ENCODE measurements at regions not wholly inside any gene's neighbourhood (a gene's known extent, or its start where the extent isn't known, plus 50 kb on each side); places are given as distances from the start of the nearest gene placed in this dataset.

DNA sequence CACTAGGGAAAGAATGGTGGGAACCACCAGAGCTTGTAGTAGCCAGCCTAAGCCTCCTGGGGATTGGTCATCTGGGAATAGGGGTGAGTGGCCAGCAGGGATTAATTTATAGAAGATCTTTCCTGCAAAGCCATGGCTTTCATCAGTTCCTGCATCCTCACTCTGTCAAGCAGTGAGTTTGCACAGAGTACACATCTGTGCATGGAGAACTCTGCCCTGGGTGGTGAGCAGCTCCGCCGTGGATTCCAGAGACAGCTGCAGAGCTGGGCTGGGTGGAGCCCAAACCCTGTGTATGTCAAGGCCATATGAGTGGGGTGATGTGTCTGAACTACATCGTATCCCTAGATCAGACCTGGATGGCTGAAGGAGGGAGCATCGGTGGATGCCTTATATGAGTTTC, 182.2 kb downstream of the GLI2 start (continued):
- TF ChIP-seq, protein P1, sequence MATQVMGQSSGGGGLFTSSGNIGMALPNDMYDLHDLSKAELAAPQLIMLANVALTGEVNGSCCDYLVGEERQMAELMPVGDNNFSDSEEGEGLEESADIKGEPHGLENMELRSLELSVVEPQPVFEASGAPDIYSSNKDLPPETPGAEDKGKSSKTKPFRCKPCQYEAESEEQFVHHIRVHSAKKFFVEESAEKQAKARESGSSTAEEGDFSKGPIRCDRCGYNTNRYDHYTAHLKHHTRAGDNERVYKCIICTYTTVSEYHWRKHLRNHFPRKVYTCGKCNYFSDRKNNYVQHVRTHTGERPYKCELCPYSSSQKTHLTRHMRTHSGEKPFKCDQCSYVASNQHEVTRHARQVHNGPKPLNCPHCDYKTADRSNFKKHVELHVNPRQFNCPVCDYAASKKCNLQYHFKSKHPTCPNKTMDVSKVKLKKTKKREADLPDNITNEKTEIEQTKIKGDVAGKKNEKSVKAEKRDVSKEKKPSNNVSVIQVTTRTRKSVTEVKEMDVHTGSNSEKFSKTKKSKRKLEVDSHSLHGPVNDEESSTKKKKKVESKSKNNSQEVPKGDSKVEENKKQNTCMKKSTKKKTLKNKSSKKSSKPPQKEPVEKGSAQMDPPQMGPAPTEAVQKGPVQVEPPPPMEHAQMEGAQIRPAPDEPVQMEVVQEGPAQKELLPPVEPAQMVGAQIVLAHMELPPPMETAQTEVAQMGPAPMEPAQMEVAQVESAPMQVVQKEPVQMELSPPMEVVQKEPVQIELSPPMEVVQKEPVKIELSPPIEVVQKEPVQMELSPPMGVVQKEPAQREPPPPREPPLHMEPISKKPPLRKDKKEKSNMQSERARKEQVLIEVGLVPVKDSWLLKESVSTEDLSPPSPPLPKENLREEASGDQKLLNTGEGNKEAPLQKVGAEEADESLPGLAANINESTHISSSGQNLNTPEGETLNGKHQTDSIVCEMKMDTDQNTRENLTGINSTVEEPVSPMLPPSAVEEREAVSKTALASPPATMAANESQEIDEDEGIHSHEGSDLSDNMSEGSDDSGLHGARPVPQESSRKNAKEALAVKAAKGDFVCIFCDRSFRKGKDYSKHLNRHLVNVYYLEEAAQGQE (IDR thresholded peaks at IDR 0.05; ENCODE audit: low read depth), result no peak
- TF ChIP-seq ZNF274 (IDR thresholded peaks at IDR 0.05; ENCODE audit: low read depth, low read length) (no peak), JUND (IDR thresholded peaks at IDR 0.05) (no peak), TCF7L2 (IDR thresholded peaks at IDR 0.05; ENCODE audit: borderline replicate concordance, extremely low read depth, insufficient read depth, insufficient read length) (no peak), EZH2phosphoT487 (IDR thresholded peaks at IDR 0.05; ENCODE audit: borderline replicate concordance) (no peak), EGR1 (IDR thresholded peaks at IDR 0.05; ENCODE audit: low read depth) (no peak), RAD21 (IDR thresholded peaks at IDR 0.05; ENCODE audit: low read depth) (no peak), ZFX (IDR thresholded peaks at IDR 0.05) (no peak), SIN3A (IDR thresholded peaks at IDR 0.05; ENCODE audit: low read depth) (no peak), CEBPB (IDR thresholded peaks at IDR 0.05; ENCODE audit: low read depth) (no peak), ELF1 (IDR thresholded peaks at IDR 0.05; ENCODE audit: borderline replicate concordance, low read depth) (no peak), SRF (IDR thresholded peaks at IDR 0.05; ENCODE audit: low read depth) (no peak)
- TF ChIP-seq, protein P2, sequence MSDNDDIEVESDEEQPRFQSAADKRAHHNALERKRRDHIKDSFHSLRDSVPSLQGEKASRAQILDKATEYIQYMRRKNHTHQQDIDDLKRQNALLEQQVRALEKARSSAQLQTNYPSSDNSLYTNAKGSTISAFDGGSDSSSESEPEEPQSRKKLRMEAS (IDR thresholded peaks at IDR 0.05), result no peak

GRCh38 chr2:120919216-120919615, 183.5 kb downstream of the GLI2 start:
- H4K20me1 ChIP-seq (ENCODE audit: insufficient read depth), result no peaks in the 10 kb centered on the region
- no peak for ATAC-seq
- DNase-seq (ENCODE audit: low read depth, low spot score), result no peak
- H3K79me2 ChIP-seq (ENCODE audit: insufficient read depth, low read length), result no peaks in the 10 kb centered on the region
- CTCF ChIA-PET, result no interaction called here
- no TSS peak for BruUV-seq (replicated peaks)
- H3K9me3 ChIP-seq (ENCODE audit: control insufficient read depth in 1 of 2, insufficient read depth in 1 of 2, low read depth in 1 of 2, low read length in 2 of 2), result no peaks in the 10 kb centered on the region
- no peaks in the 10 kb centered on the region for H3K27me3 ChIP-seq (ENCODE audit: insufficient read depth, low read length)
- H3K9ac ChIP-seq (ENCODE audit: low read length), result no peak overlapping the region
- H3K36me3 ChIP-seq (ENCODE audit: control insufficient read depth in 1 of 2, insufficient read depth in 2 of 2, low read length in 2 of 2), result no peaks in the 10 kb centered on the region
- no peaks in the 10 kb centered on the region for H3K9me2 ChIP-seq (ENCODE audit: insufficient read depth)
- TF ChIP-seq ZBTB33 (IDR thresholded peaks at IDR 0.05; ENCODE audit: extremely low read depth, insufficient replicate concordance, low read length), result no peak
- no peak for TF ChIP-seq ELF1 (IDR thresholded peaks at IDR 0.05; ENCODE audit: borderline replicate concordance, low read depth)
- no peak overlapping the region for H2AFZ ChIP-seq (ENCODE audit: low read depth, low read length, poor library complexity, severe bottlenecking)
- POLR2A ChIA-PET, result no interaction called here
- intact Hi-C loops (cut with micrococcal nuclease), result no loop called here
- H3K4me2 ChIP-seq (ENCODE audit: low read length), result no peak overlapping the region
- RAD21 ChIA-PET (ENCODE audit: low non-redundant PET in 1 of 2, low total read pairs in 2 of 2, uncharacterized antibody in 2 of 2, unreplicated experiment in 2 of 2), result no interaction called here
- peaks cover 17 to 23% of the 10 kb centered on the region in 2 experiments for H3K4me1 ChIP-seq (ENCODE audit: control insufficient read depth in 1 of 2, insufficient read depth in 2 of 2, low read length in 2 of 2)
- no peak overlapping the region for H3K4me3 ChIP-seq (replicated peaks in 1 of 2; ENCODE audit: low read depth in 1 of 2, low read length in 2 of 2)
- no peak overlapping the region for H3K27ac ChIP-seq (ENCODE audit: low read depth, low read length)
